GM21528 (cell line): ENCODE measurements at regions not wholly inside any gene's neighbourhood (a gene's known extent, or its start where the extent isn't known, plus 50 kb on each side); places are given as distances from the start of the nearest gene placed in this dataset.
"Not testable (repeated sequence)": the region's sequence is repeated elsewhere in the genome, so short reads cannot be mapped to it uniquely, and the experiment has no call there.

Experiments
- ATAC-seq: cut with Tn5 transposase; IDR thresholded peaks from one replicate; pipeline ENCODE4 v1.9.1; 2021; ENCODE audit warnings: mild to moderate bottlenecking, moderate library complexity; ENCODE audit not compliant: unreplicated experiment, low FRiP score

DNA sequence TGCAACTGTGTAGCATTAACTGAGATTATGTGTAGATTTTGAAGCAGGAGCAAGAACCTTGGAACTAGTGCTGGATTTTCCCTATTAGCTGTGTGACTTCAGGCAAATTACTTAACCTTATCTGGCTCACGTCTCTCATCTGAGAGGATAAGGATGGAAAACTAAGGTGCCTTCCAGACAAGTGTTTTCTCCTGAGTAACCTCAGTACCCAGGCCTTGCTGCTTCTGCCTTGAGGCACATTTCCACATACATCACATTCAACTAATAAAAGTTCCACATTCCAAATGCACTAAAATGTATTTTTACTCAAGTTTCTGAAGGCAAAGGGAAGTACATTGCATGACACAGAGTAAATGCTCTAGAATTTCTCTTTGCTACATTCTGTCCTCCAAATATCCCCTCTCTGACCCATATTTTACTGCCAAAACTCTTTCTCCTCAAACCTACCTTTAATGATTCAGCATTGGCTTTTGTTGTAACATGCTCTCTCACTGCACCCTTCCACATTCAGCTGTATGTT lies 195.4 kb upstream of the ADGRL3 start:
- no peak for ATAC-seq

DNA sequence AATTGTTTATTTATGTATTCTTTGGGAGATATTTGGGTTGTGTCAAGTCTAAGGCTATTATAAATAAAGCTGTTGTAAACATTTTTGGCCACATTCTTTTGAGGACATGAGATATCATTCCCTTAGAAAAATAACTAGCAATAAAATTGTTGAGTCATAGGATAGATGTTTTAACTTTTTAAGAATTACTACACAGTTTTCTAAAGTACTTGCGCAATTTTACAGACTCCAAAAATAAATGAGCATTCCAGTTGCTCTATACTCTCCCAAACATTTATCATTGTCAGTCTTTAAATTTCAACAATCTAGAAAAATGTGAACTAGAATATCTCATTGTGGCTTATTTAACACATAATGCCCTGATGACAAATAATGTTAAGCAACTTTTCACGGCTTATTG lies 189.1 kb upstream of the ADGRL3 start:
- ATAC-seq, result no peak

DNA sequence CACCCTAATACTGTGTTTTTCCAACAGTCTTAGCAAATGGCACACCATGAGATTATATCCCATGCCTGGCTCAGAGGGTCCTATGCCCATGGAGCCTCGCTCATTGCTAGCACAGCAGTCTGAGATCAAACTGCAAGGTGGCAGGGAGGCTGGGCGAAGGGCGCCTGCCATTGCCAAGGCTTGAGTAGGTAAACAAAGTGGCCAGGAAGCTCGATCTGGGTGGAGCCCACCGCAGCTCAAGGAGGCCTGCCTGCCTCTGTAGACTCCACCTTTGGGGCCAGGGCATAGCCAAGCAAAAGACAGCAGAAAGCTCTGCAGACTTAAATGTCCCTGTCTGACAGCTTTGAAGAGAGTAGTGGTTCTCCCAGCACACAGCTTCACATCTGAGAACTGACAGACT lies 188.2 kb upstream of the ADGRL3 start:
- ATAC-seq, result not testable (repeated sequence)

DNA sequence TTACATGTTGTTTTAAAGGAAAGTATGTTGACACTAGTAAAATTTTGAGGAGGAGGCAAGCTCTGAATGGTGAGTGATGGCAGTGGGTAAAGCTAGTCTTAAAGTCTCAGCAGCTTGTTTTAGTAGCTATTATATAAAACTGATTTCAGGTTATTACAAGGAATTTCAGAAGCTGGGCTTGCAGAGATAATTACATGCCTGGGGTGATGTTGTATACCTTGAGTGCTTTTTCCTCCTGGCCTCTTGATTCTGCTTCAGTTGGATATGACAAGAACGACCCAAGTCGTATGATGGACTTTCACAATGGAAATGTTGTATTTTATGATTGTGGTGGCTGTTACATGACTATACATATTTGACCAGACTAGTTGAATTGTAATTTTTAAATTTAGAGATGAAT lies 175.5 kb upstream of the ADGRL3 start:
- ATAC-seq, result no peak

DNA sequence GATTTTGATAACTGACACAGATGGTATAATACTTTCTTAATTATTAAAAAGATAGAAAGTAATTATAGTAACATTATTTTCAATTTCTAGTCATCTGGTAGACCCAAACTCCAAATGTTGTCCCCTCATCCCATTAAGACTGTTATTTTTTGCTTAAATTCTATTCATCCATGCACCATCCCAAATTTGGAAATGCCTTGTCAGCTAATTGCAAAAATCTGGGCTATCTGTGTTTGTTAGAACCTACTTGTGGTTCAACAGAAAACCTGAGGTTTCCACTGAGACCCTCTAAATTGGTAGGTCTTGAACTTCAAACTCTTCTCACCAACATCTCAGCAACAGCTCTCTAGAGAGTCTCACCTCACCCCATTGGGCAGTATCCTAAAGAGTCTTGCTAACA lies 172.2 kb upstream of the ADGRL3 start:
- no peak for ATAC-seq

DNA sequence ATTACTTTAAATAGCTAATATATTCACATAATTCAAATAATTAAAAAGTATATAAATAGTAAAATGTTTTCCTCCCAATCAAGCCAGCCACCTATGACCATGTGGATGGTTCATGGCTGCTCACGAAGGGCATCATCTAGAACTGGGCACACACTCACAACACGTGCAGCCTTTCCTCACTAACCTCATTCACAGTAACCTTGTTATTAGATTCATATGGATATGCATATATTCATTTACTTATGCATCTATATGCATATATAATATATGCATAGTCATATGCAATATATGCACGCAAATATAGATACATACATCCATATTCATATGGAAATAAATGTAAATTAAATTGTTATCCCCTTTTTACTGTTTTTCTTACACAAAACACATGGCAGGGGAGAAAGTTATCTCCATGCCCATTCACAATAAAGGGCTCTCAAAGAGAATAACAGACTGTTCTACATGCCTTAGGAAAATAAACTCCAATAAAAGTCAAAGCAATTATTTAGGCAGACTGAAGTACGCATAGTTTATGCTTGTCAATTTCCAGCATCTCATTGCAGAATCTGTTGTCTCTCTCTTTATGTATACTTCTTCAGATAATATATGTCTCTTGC lies 163.9 kb upstream of the ADGRL3 start:
- ATAC-seq, result no peak

DNA sequence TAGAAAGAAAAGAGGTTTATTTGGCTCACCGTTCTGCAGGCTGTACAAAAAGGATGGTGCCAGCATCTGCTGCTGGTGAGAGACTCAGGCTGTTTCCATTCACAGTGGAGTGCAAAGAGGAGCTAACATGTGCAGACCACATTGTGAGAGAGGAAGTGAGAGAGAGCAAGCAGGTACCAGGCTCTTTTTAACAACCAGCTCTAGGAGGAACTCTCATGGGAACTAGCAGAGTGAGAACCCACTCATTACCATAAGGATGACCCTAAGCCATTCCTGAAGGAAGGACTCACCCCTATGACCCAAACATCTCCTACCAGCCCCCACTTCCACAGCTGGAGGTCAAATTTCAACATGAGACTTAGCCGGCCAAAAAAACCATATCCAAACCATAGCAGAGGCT lies 158.6 kb upstream of the ADGRL3 start:
- ATAC-seq, result no peak

DNA sequence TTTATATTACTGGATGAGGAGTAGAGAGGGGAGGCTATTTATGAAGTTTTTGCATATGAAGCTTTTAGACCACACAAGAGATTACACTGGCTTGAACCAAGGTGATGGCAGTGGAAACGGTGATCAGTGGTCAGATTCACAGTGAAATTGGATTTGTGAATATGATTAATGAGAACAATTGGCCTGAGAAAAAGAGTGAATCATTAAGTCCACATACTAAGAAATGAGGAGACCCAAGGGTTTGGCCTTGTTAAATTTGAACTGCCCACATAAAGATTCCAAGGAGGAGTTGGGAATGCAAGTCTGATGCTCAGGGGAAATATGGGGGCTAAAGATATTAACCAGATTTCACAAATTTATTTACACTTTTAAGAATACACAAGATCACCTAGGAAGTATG lies 155.3 kb upstream of the ADGRL3 start:
- no peak for ATAC-seq

DNA sequence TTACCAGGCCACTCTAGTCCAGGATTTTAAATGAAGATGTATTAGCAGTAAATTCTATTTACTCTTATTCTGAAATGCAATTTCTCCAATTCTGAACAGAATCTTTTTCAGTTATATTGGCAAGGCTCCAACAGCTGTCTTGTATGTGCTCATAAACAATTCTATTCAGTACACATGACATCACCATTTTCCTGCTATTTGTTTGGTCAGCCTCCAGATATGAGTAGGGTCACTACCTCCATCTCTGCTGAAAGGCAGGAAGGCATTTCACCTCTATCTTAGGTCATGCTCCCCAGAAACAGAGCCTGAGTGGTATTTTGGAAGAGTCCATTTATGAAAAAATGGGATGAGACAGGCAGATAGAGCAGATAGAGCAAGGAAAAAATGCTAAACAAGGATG lies 151.1 kb upstream of the ADGRL3 start:
- no peak for ATAC-seq

DNA sequence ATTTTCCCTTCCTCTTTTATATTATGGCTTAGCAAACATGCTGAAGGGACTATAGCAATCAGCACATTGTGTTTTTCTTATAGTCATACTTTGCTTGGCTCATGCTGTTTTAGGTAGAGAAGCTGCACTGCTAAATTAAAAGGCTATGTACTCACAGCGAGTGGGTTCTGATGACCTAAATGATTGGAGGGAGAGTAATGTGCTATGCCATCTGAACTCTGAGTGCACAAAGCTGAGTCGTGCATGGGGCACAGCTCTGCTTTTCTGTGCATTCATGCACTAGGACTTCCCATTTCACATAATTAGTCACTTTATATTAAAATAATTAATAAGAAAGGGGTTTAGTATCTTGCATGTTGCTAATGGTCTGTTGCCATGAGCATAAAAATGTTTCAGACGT lies 132.7 kb upstream of the ADGRL3 start:
- ATAC-seq, result no peak

DNA sequence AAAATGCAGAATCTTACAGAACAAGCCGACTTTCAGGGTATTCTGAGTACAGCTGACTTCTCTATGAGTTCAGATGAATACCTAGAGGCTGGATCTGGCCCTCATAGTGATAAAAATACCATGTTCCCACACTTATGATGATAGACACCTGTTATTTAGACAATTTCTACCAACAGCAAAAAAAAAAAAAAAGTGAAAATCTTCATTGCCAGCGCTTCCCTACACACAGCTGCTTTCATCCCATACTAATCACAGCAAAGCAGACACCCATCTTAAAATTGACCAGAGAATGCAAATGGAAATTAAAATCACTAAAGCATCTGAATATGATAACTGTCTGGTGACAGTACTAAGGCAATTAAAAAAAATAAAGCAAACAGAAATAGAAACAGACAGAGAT lies 132.1 kb upstream of the ADGRL3 start:
- no peak for ATAC-seq

DNA sequence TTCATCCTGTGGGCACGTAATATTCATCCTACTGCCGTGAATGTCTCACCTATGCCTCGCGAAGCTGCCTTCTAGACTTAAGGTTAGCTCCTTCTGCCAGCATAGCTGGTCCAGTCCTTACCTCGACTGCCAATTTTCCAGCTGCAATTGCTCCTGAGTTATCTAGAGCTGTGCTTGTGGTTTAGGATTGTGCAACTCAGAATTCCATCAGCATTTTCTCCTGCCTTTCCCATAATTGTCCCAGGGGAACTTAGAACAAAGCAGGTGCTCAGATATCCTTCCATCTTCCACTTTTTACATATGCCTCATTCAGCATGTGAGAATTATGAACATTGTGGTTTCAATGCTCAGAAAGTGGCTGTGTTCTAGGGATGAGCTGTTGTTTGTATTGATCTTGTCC lies 131.4 kb upstream of the ADGRL3 start:
- no peak for ATAC-seq

DNA sequence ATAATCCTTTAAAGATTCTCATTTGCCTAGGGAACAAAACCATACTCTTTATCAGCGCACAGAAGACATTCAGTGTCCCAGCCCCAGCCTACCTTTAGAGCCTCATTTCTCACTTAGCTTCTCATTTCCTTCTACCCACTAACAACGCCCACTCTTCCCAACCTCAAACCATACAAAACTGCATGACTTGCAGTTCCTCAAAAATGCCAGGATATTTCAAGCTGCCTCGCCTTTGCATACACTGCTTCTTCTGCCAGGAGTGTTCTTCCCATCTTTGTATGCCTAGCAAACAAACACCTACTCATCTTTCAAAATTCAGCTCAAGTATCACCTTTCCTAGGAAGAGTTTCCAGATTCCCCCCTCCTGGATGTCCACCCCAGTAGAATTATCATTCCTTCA lies 129.9 kb upstream of the ADGRL3 start:
- no peak for ATAC-seq

DNA sequence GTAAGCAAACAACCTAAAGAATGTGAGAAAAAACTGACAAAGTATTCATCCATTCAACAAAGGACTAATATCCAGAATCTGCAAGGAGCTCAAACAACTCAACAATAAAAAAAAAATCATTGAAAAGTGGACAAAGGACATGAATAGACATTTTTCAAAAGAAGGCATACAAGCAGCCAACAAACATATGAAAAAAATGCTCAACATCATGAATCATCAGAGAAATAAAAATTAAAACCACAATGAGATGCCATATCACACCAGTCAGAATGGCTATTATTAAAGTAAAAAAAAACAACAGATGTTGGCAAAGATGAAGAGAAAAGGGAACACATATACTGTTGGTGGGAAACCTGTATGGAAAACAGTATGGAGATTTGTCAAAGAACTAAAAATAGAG lies 120.7 kb upstream of the ADGRL3 start:
- ATAC-seq, result no peak

DNA sequence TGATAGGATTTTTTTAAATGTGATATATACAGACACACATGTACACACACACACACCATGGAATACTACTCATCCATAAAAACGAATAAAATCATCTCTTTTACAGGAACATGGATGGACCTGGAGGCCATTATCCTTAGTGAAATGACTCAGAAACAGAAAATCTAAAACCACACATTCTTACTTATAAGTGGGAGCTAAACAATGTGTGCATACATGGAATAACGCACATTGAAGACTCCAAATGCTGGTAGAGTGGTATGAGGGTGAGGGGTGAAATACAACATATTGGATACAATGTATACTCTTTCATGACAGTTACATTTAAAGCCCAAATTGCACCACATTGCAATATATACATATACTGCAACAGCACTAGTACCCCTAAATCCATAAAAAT lies 120.2 kb upstream of the ADGRL3 start:
- ATAC-seq, result no peak

DNA sequence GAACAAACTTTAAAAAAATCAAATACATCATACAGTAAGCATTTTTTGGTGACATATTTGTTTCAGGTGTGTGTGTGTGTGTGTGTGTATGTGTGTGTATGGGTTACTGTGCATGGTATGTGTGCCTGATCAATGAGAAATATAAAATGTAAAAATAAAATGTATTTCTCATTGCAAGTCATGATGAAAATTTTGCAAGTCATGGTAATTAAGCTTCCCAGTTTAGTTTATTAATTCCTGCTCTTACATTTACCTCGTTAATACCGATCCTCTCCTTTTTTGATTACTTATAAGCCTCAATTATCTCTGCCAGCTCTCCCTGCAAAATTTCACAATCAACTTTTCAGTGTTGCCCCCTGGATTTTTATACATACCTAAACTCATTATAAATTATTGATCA lies 114.6 kb upstream of the ADGRL3 start:
- ATAC-seq, result no peak

DNA sequence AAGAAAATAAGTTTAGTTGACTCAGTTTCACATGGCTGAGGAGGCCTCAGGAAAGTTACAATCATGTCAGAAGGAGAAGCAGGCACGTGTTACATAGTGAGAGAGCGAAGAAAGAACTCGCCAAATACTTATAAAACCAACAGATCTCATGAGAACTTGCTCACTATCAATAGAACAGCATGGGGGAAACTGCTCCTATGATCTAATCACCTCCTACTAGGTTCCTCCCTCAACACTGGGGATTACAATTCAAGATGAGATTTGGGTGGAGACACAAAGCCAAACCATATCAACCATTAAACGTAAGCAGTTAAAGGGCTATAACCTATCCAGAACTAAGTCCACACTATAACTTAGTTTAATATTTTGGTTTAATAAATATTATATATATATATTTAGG lies 113.8 kb upstream of the ADGRL3 start:
- no peak for ATAC-seq

DNA sequence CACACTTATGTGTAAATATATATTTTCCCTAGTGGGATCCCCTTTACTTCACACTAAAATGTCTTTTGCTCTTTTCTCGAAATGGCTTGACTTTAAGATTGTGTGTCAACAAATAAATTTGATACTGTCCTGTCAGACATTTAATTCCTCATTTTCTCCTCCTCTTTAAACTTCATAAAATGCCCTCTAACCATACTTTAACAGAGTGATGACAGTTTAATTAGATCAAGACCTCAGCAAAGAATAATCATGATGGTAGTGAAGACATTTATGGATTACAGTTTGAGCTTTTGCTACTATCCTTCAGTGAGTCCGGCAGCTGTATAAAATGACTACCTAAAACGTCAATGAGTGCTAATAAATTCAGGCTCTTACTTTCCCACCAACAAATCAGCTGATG lies 113.1 kb upstream of the ADGRL3 start:
- no peak for ATAC-seq

DNA sequence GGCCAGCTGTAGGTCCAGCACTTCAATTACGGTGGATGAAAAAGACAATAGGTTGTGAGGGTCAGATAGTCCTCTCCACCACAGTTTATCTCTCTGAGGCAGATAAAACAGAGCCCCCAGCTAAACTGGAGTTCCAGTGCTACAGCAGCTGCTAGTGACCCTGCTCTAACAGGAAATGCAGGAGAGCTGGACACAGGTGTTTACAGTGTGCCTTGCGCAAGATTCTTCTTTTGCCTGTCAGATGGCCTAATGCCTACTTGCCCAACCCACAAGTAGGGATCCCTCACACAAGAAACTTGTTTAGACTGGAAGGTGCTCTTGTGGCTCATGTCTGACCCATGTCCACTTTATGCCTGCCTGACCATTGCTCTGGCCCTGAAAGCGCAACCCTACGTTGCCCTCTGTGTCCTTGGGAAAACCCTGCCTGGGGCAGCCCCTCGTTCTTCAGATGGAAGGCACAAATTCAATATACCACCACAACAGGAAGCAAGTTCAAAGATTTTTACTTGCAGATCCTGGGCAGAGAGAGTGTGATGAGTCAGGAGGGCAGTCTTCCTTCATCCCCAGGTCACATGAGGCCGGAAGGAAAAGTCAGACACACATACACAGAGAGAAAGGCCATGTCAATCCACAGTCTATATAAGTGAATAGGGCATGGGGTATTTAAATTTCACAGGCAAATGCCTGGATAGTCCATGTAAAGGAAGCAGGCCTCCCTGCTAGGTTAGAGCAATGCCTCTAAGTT lies 105.1 kb upstream of the ADGRL3 start:
- ATAC-seq, result no peak

DNA sequence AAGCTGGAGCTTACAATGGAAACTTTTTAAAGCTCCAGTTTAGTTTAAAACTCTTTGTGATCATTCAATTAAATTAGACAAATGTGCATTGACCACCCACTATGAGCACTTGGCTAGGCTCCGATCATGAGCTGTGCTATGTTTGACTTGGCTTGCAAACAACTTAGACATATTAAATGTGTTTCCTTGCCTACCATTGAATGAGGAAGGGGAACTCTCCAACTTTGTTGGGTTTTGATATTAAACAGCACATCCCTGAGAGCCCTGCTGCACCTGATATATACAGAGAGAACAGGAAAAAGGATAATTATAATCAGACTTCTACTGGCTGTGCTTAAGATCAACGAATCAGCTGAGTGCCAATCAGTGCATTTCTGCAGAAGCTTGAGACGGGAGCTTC lies 71.4 kb upstream of the ADGRL3 start:
- ATAC-seq, result no peak

DNA sequence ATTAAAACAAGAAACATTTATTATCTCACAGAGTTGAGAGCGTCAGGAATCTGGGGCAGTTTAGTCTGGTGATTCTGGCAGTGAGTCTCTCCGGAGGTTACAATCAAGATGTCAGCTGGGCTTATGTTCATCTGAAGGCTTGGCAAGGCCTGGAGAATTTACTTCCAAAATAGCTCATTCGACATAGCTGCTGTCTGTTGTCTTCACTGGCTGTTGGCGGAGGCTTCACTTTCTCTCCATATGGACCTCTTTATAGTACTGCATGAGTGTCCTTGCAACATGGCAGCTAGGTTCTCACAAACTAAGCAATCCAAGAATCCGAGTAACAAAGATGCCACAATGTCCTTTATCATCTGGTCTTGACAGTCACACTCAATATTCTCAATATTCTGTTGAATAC lies 70.2 kb upstream of the ADGRL3 start:
- ATAC-seq, result no peak

DNA sequence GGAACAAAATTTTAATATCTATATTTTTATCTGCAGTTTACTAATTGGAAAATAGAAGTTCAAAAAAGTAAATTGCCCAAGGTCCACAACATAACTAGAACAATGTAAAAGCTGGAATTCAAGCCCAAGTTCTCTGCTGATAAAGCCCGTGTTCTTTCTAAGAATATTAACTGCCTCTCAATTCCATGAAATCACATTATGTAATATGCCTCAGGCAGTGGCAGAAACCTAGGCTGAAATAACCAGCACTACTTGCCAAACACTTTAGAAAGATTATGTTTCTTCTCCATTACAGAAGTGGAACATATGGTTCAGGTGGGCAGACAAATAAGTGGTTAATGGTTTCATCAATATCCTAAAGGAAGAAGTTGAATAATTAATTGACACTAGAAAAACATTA lies 56.7 kb upstream of the ADGRL3 start:
- ATAC-seq, result no peak
